Activated CD4-positive, alpha-beta T cell treated with anti-CD3 and anti-CD28 coated beads for 36 hours (primary cell): ENCODE measurements at regions not wholly inside any gene's neighbourhood (a gene's known extent, or its start where the extent isn't known, plus 50 kb on each side); places are given as distances from the start of the nearest gene placed in this dataset.
A peak's percentile ranks its signal among the peaks of the same experiment; 100 is the strongest.

Source experiments
- ATAC-seq: fragments of 200-7000 bp; cut with Tn5 transposase; one replicate; pipeline ENCODE4 v1.10.0; 2021; ENCODE audit warnings: mild to moderate bottlenecking, moderate library complexity
- CTCF ChIA-PET: fragments of 350-600 bp; sonication (Branson Sonifier 250); formaldehyde crosslinking; loops from one replicate; lab custom pipeline; 2021; ENCODE audit warnings: antibody characterized with exemption; lab: Charles Lee
- POLR2A ChIA-PET: fragments of 350-600 bp; sonication (Branson Sonifier 250); formaldehyde crosslinking; loops from one replicate; lab custom pipeline; 2021; ENCODE audit warnings: antibody characterized with exemption, inconsistent platforms; lab: Charles Lee
- DNase-seq: peaks from one replicate; pipeline ENCODE4 v3.0.0-alpha.2; 2020
- H3K27ac Mint-ChIP-seq: one replicate; pipeline ENCODE4 v1.8.0; 2021; ENCODE audit warnings: mixed read lengths
- H3K27me3 Mint-ChIP-seq: one replicate; pipeline ENCODE4 v1.8.0; 2021; ENCODE audit warnings: mixed read lengths
- H3K36me3 Mint-ChIP-seq: one replicate; pipeline ENCODE4 v1.8.0; 2021; ENCODE audit warnings: low read depth, mixed read lengths
- H3K4me1 Mint-ChIP-seq: one replicate; pipeline ENCODE4 v1.8.0; 2021; ENCODE audit warnings: mixed read lengths
- H3K4me3 Mint-ChIP-seq: one replicate; pipeline ENCODE4 v1.8.0; 2021; ENCODE audit warnings: mild to moderate bottlenecking, moderate library complexity, mixed read lengths
- H3K9me3 Mint-ChIP-seq: one replicate; pipeline ENCODE4 v1.8.0; 2021; ENCODE audit warnings: low read depth, mixed read lengths
- intact Hi-C, 2 experiments: fragments of 100-400 bp; cut with DNase I in 1 of 2; cut with micrococcal nuclease in 1 of 2; formaldehyde crosslinking; loops; one replicate each; pipeline versions ENCODE4 v1.14.2 to v1.15.1; 2022 to 2024; cut with DNase I, micrococcal nuclease

GRCh38 chr13:48888613-48889012 is 87.1 kb upstream of the FNDC3A start:
- DNase-seq = no peak
- Mint-ChIP-seq H3K27ac (no peak overlapping the region), H3K9me3 (peaks cover 6% of the 10 kb centered on the region), H3K4me3 (no peak overlapping the region), H3K4me1 (peaks cover 60% of the 10 kb centered on the region), H3K36me3 (peaks cover 1% of the 10 kb centered on the region), H3K27me3 (peaks cover 5% of the 10 kb centered on the region)
- intact Hi-C loops = loop anchor here in 1 of 2 experiments (10.0 kb wide), 1 partner anchor 1346 kb away; no protein-coding TSS in a partner anchor
- POLR2A ChIA-PET = no interaction called here
- no peak for ATAC-seq
- CTCF ChIA-PET = no interaction called here

GRCh38 chr13:48890391-48890790 is 85.3 kb upstream of the FNDC3A start:
- H3K9me3 Mint-ChIP-seq = peaks cover 6% of the 10 kb centered on the region
- H3K4me1 Mint-ChIP-seq = peaks cover 42% of the 10 kb centered on the region
- intact Hi-C loops = loop anchor here in 1 of 2 experiments (5.0 to 10.0 kb wide), 2 partner anchors 143 to 554 kb away; partner anchors contain the start of genes CAB39L and SETDB2
- ATAC-seq (no peak), DNase-seq (no peak)
- ChIA-PET CTCF (no interaction called here), POLR2A (no interaction called here)
- no peak overlapping the region for H3K27ac Mint-ChIP-seq
- H3K4me3 Mint-ChIP-seq = no peak overlapping the region
- peaks cover 7% of the 10 kb centered on the region for H3K27me3 Mint-ChIP-seq
- H3K36me3 Mint-ChIP-seq = no peaks in the 10 kb centered on the region

DNA sequence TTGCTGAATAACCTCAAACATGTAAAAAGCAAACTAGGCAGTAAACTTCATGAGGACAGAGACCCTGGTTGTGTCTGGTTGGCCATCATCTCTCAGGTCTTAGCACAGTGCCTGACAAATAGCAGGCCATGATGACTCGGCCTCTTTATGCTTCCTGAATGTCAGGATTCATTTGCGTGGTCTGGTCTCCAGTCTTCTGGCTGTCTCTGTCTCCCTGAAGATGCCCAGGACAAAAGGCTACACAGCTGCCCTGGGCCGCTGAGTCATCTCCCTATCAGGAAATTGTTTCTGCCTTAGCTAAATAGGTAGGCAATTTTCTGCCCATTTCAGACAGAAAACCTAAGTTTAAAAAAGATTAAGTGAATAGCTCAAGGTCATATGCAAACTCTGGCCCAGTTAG is 84.1 kb upstream of the FNDC3A start:
- intact Hi-C loops = loop anchor here in 1 of 2 experiments (5.0 to 10.0 kb wide), 2 partner anchors 144 to 553 kb away; partner anchors contain the start of genes CAB39L and SETDB2
- H3K4me1 Mint-ChIP-seq = peaks cover 34% of the 10 kb centered on the region
- no peak overlapping the region for H3K4me3 Mint-ChIP-seq
- CTCF ChIA-PET = interaction anchor here (1.2 kb wide), 1 partner anchor 9 kb away, joined by 3 read pairs; no protein-coding TSS in a partner anchor
- H3K27ac Mint-ChIP-seq = peak overlapping the region; percentile 47
- peaks cover 6% of the 10 kb centered on the region for H3K9me3 Mint-ChIP-seq
- DNase-seq = peak; percentile 15
- peaks cover 7% of the 10 kb centered on the region for H3K27me3 Mint-ChIP-seq
- no peaks in the 10 kb centered on the region for H3K36me3 Mint-ChIP-seq
- POLR2A ChIA-PET = no interaction called here
- ATAC-seq = no peak

- Mint-ChIP-seq H3K4me1 (peaks cover 34% of the 10 kb centered on the region), H3K27ac (peak overlapping the region; percentile 51), H3K9me3 (peaks cover 6% of the 10 kb centered on the region), H3K27me3 (peaks cover 7% of the 10 kb centered on the region), H3K4me3 (no peak overlapping the region), H3K36me3 (no peaks in the 10 kb centered on the region)
- intact Hi-C loops = loop anchor here (1.0 to 10.0 kb wide), 9 partner anchors 8 to 553 kb away; partner anchors contain the start of genes CAB39L (in 1 of the 2) and SETDB2 (in 1 of the 2)
- ATAC-seq (peak; percentile 97), DNase-seq (no peak)
- POLR2A ChIA-PET = interaction anchor here (1.0 kb wide), 1 partner anchor 16 kb away, joined by 3 read pairs; no protein-coding TSS in a partner anchor
- CTCF ChIA-PET = interaction anchor here (0.6 to 1.2 kb wide), 2 partner anchors 10 to 63 kb away, joined by 3 read pairs; no protein-coding TSS in a partner anchor
Measured at GRCh38 chr13:48892053-48892687, 83.5 kb upstream of the FNDC3A start.

DNA sequence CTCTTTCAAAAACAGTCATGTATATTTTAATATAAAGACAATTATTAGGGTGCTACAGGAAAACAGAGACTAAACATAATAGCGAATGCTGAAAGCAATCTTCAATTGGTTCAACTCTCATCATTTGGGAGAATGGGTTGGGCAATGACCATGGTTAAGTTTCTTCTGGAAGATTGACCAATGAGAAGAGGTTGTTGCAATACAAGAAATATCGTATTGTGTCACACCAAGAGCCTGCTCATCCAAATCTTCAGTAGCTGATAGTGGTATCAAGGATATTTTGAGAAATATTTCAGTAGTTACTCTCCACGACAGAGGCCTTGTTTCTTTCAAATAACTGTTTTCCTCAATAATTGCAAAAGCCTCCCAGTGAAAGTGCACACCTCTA is 83.0 kb upstream of the FNDC3A start:
- Mint-ChIP-seq H3K36me3 (no peaks in the 10 kb centered on the region), H3K27ac (no peak overlapping the region), H3K27me3 (peaks cover 7% of the 10 kb centered on the region), H3K9me3 (peaks cover 6% of the 10 kb centered on the region), H3K4me3 (no peak overlapping the region), H3K4me1 (peaks cover 34% of the 10 kb centered on the region)
- POLR2A ChIA-PET = interaction anchor here (1.0 kb wide), 1 partner anchor 16 kb away, joined by 3 read pairs; no protein-coding TSS in a partner anchor
- ATAC-seq (no peak), DNase-seq (no peak)
- CTCF ChIA-PET = interaction anchor here (0.6 to 1.2 kb wide), 2 partner anchors 10 to 64 kb away, joined by 3 read pairs; no protein-coding TSS in a partner anchor
- intact Hi-C loops = loop anchor here (1.0 to 10.0 kb wide), 9 partner anchors 8 to 552 kb away; partner anchors contain the start of genes CAB39L (in 1 of the 2) and SETDB2 (in 1 of the 2)

DNA sequence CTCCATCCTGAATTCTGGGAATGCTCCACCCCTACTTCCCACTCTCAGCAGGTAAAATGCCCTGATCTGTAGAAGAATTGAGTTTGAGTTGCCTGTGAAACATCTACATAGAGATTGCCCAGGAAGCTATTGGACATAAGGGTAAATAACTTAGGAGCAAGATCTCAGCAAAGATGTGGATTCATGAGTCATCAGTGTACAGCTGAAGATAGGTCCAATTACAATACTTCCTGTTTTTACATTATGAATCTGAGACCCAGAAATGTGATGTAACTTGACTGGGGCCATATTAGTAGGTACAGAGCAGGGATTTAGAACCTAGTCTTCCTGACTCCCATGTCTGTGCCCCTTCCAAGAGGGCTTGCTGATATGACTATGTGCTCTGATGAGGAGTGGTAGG is 79.4 kb upstream of the FNDC3A start:
- ChIA-PET CTCF (no interaction called here), POLR2A (interaction anchor here (0.6 kb wide), 1 partner anchor 659 kb away, joined by 3 read pairs; no protein-coding TSS in a partner anchor)
- Mint-ChIP-seq H3K9me3 (peaks cover 2% of the 10 kb centered on the region), H3K27me3 (peaks cover 20% of the 10 kb centered on the region), H3K4me3 (no peak overlapping the region), H3K36me3 (no peaks in the 10 kb centered on the region), H3K4me1 (peaks cover 17% of the 10 kb centered on the region), H3K27ac (no peak overlapping the region)
- intact Hi-C loops = loop anchor here in 1 of 2 experiments (10.0 kb wide), 1 partner anchor 548 kb away; the partner anchor contains the start of genes CAB39L and SETDB2
- no peak for ATAC-seq
- no peak for DNase-seq

DNA sequence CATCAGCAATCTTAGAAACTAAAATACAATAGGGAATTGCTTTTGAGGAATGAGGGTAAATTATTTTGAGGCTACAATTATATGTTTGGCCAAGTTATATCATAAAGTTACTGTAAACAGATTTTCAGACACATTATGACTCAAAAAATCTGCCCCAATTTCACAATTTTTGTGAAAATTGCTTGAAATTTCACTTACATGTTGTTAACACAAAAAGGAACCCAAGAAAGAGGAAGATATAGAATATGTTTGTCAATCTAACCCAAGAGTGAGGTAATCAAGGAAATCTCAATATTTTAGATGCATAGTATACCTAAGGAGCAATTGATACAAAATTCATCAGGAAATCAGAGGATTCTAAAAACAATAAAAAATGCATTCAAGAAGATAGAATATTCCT is 73.9 kb upstream of the FNDC3A start:
- no peaks in the 10 kb centered on the region for H3K9me3 Mint-ChIP-seq
- POLR2A ChIA-PET = no interaction called here
- H3K36me3 Mint-ChIP-seq = no peaks in the 10 kb centered on the region
- H3K27ac Mint-ChIP-seq = no peak overlapping the region
- intact Hi-C loops = no loop called here
- no peak for DNase-seq
- H3K4me1 Mint-ChIP-seq = peaks cover 4% of the 10 kb centered on the region
- H3K4me3 Mint-ChIP-seq = no peak overlapping the region
- peaks cover 25% of the 10 kb centered on the region for H3K27me3 Mint-ChIP-seq
- CTCF ChIA-PET = no interaction called here
- ATAC-seq = no peak

DNA sequence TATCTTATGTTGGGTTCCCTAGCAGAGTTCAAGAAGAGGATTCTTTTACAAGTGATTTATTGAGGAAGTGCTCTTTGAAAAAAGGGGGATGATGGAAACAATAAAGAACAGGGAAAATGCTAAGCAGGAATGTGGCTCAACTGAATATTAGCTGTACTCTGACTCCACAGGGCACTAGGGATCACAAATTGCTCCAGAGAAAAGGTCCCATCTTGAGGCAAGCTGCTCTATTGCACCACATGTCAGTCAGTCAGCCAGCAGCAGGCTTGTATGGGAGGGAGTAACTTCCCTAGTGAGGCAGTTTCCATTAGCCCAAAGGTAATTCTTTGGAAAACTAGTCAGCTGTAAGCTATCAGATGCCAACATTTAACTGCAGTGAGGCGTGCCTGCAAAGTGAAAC is 73.3 kb upstream of the FNDC3A start:
- ChIA-PET CTCF (no interaction called here), POLR2A (no interaction called here)
- peaks cover 4% of the 10 kb centered on the region for H3K4me1 Mint-ChIP-seq
- DNase-seq (no peak), ATAC-seq (no peak)
- no peak overlapping the region for H3K4me3 Mint-ChIP-seq
- intact Hi-C loops = no loop called here
- no peaks in the 10 kb centered on the region for H3K36me3 Mint-ChIP-seq
- no peak overlapping the region for H3K27ac Mint-ChIP-seq
- peaks cover 25% of the 10 kb centered on the region for H3K27me3 Mint-ChIP-seq
- H3K9me3 Mint-ChIP-seq = no peaks in the 10 kb centered on the region

- Mint-ChIP-seq H3K4me3 (no peak overlapping the region), H3K27ac (no peak overlapping the region), H3K9me3 (no peaks in the 10 kb centered on the region), H3K4me1 (peaks cover 4% of the 10 kb centered on the region), H3K27me3 (peaks cover 16% of the 10 kb centered on the region), H3K36me3 (no peaks in the 10 kb centered on the region)
- DNase-seq (no peak), ATAC-seq (no peak)
- ChIA-PET CTCF (interaction anchor here (0.7 kb wide), 1 partner anchor 13 kb away, joined by 3 read pairs; no protein-coding TSS in a partner anchor), POLR2A (no interaction called here)
- intact Hi-C loops = no loop called here
Measured at GRCh38 chr13:48904668-48905290, 70.9 kb upstream of the FNDC3A start.

- POLR2A ChIA-PET = no interaction called here
- H3K9me3 Mint-ChIP-seq = no peaks in the 10 kb centered on the region
- H3K27ac Mint-ChIP-seq = no peak overlapping the region
- CTCF ChIA-PET = no interaction called here
- no peak overlapping the region for H3K4me3 Mint-ChIP-seq
- ATAC-seq = no peak
- no peaks in the 10 kb centered on the region for H3K36me3 Mint-ChIP-seq
- peaks cover 4% of the 10 kb centered on the region for H3K4me1 Mint-ChIP-seq
- no peak for DNase-seq
- intact Hi-C loops = no loop called here
- H3K27me3 Mint-ChIP-seq = peaks cover 12% of the 10 kb centered on the region
Measured at GRCh38 chr13:48906200-48906599, 69.5 kb upstream of the FNDC3A start.

GRCh38 chr13:48908381-48909055 is 67.2 kb upstream of the FNDC3A start:
- Mint-ChIP-seq H3K4me1 (peaks cover 4% of the 10 kb centered on the region), H3K36me3 (no peaks in the 10 kb centered on the region), H3K9me3 (no peaks in the 10 kb centered on the region), H3K4me3 (no peak overlapping the region), H3K27ac (no peak overlapping the region), H3K27me3 (peaks cover 8% of the 10 kb centered on the region)
- ChIA-PET CTCF (no interaction called here), POLR2A (no interaction called here)
- intact Hi-C loops = no loop called here
- DNase-seq (no peak), ATAC-seq (no peak)
